Stimulated activated CD8-positive, alpha-beta memory T cell treated with anti-CD3 and anti-CD28 coated beads, Interleukin-7, amount 100 ng/mL, for 4 hours (primary cell): ENCODE measurements at regions not wholly inside any gene's neighbourhood (a gene's known extent, or its start where the extent isn't known, plus 50 kb on each side); places are given as distances from the start of the nearest gene placed in this dataset.

Experiments used
- DNase-seq, 2 donors: peaks; one replicate each; pipeline ENCODE4 v3.0.0-alpha.2; 2020; ENCODE audit warnings: low read depth in 2 of 2

GRCh38 chr16:85473323-85473722 is 139.8 kb upstream of the GSE1 start:
- DNase-seq, result no peak

GRCh38 chr16:85473909-85474620 is 139.1 kb upstream of the GSE1 start:
- DNase-seq, result no peak

GRCh38 chr16:85474621-85475217 is 138.4 kb upstream of the GSE1 start:
- DNase-seq, result no peak

GRCh38 chr16:85475233-85475632 is 137.9 kb upstream of the GSE1 start:
- DNase-seq, result no peak

- no peak for DNase-seq
Measured at GRCh38 chr16:85475691-85476300, 137.3 kb upstream of the GSE1 start.

- no peak for DNase-seq
Measured at GRCh38 chr16:85476389-85476788, 136.7 kb upstream of the GSE1 start.

GRCh38 chr16:85477801-85478363 is 135.2 kb upstream of the GSE1 start:
- DNase-seq, result no peak

- no peak for DNase-seq
Measured at GRCh38 chr16:85479972-85480726, 133.0 kb upstream of the GSE1 start.

- DNase-seq, result no peak
Measured at GRCh38 chr16:85480727-85481101, 132.4 kb upstream of the GSE1 start.

- no peak for DNase-seq
Measured at GRCh38 chr16:85481206-85481605, 131.9 kb upstream of the GSE1 start.

GRCh38 chr16:85481738-85482137 is 131.4 kb upstream of the GSE1 start:
- DNase-seq, result no peak

- DNase-seq, result no peak
Measured at GRCh38 chr16:85483424-85483823, 129.7 kb upstream of the GSE1 start.

GRCh38 chr16:85484347-85485300 is 128.5 kb upstream of the GSE1 start:
- DNase-seq, result no peak

GRCh38 chr16:85485379-85485778 is 127.7 kb upstream of the GSE1 start:
- DNase-seq, result no peak

GRCh38 chr16:85486256-85486915 is 126.7 kb upstream of the GSE1 start:
- DNase-seq, result no peak

GRCh38 chr16:85488414-85488813 is 124.7 kb upstream of the GSE1 start:
- DNase-seq, result no peak

GRCh38 chr16:85490407-85491057 is 122.6 kb upstream of the GSE1 start:
- no peak for DNase-seq

- DNase-seq, result peak in 1 of 2 donors; percentile 17
Measured at GRCh38 chr16:85491058-85491771, 121.9 kb upstream of the GSE1 start.

- DNase-seq, result no peak
Measured at GRCh38 chr16:85491798-85492294, 121.3 kb upstream of the GSE1 start.
